GM23338 (cell line): ENCODE measurements at regions not wholly inside any gene's neighbourhood (a gene's known extent, or its start where the extent isn't known, plus 50 kb on each side); places are given as distances from the start of the nearest gene placed in this dataset.

Experiments
- ATAC-seq: fragments of 200-7000 bp; cut with Tn5 transposase; 3 replicates; pipeline ENCODE4 v1.9.1; 2020
- DNase-seq: peaks from one replicate; pipeline ENCODE4 v3.0.0-alpha.2; 2015; ENCODE audit warnings: low spot score
- H2AFZ ChIP-seq: fragments of 200-600 bp; sonication (generic); 2 replicates; pipeline ENCODE4 v1.8.0; 2016; ENCODE audit warnings: antibody characterized with exemption, mild to moderate bottlenecking, moderate library complexity
- H3F3A ChIP-seq: fragments of 200-600 bp; sonication (generic); replicated peaks from 2 replicates; pipeline ENCODE4 v1.8.0; 2017; ENCODE audit warnings: antibody characterized with exemption, mixed run types, low read depth
- H3K27ac ChIP-seq: fragments of 200-600 bp; sonication (generic); 2 replicates; pipeline ENCODE4 v1.6.1; 2016; ENCODE audit warnings: low read depth
- H3K27me3 ChIP-seq: fragments of 200-600 bp; sonication (generic); 2 replicates; pipeline ENCODE4 v1.8.0; 2016; ENCODE audit warnings: mild to moderate bottlenecking, mixed run types, moderate library complexity; ENCODE audit not compliant: insufficient read depth
- H3K36me3 ChIP-seq: fragments of 200-600 bp; sonication (generic); 2 replicates; pipeline ENCODE4 v1.8.0; 2016; ENCODE audit warnings: mild to moderate bottlenecking; ENCODE audit not compliant: insufficient read depth
- H3K4me1 ChIP-seq: fragments of 200-600 bp; sonication (generic); 2 replicates; pipeline ENCODE4 v1.8.0; 2016; ENCODE audit warnings: mild to moderate bottlenecking, moderate library complexity; ENCODE audit not compliant: insufficient read depth
- H3K4me2 ChIP-seq: fragments of 200-600 bp; sonication (generic); 2 replicates; pipeline ENCODE4 v1.7.1; 2017; ENCODE audit warnings: mixed run types
- H3K4me3 ChIP-seq: fragments of 200-600 bp; sonication (generic); 2 replicates; pipeline ENCODE4 v1.6.1; 2016; ENCODE audit warnings: mixed run types
- H3K79me2 ChIP-seq: fragments of 200-600 bp; sonication (generic); replicated peaks from 2 replicates; pipeline ENCODE4 v1.8.0; 2017; ENCODE audit warnings: mild to moderate bottlenecking; ENCODE audit not compliant: insufficient read depth
- H3K9me2 ChIP-seq: fragments of 200-600 bp; sonication (generic); 2 replicates; pipeline ENCODE4 v1.8.0; 2017; ENCODE audit not compliant: insufficient read depth
- H4K20me1 ChIP-seq: fragments of 200-600 bp; sonication (generic); replicated peaks from 2 replicates; pipeline ENCODE4 v1.8.0; 2017; ENCODE audit warnings: mild to moderate bottlenecking; ENCODE audit not compliant: insufficient read depth
- H3K27ac Mint-ChIP-seq: 2 replicates; pipeline ENCODE4 v1.8.0; 2020; ENCODE audit warnings: inconsistent platforms, mild to moderate bottlenecking, moderate library complexity, mixed read lengths
- H3K27me3 Mint-ChIP-seq: 3 replicates; pipeline ENCODE4 v1.8.0; 2022; ENCODE audit warnings: low read depth, mild to moderate bottlenecking, moderate library complexity, mixed read lengths, inconsistent platforms; ENCODE audit not compliant: insufficient read depth, poor library complexity
- H3K36me3 Mint-ChIP-seq: 3 replicates; pipeline ENCODE4 v1.8.0; 2021; ENCODE audit warnings: low read depth, mild to moderate bottlenecking, inconsistent platforms, moderate library complexity, mixed read lengths
- H3K4me1 Mint-ChIP-seq: 3 replicates; pipeline ENCODE4 v1.8.0; 2020; ENCODE audit warnings: mild to moderate bottlenecking, inconsistent platforms, mixed read lengths
- H3K4me3 Mint-ChIP-seq: 3 replicates; pipeline ENCODE4 v1.8.0; 2021; ENCODE audit warnings: moderate library complexity, mild to moderate bottlenecking, inconsistent platforms, mixed read lengths
- H3K9me3 Mint-ChIP-seq: 3 replicates; pipeline ENCODE4 v1.8.0; 2020; ENCODE audit warnings: moderate library complexity, mild to moderate bottlenecking, inconsistent platforms, mixed read lengths
- CREB1 ChIP-seq: fragments of 250-450 bp; sonication (Bioruptor Pico); IDR thresholded peaks from 2 replicates; pipeline ENCODE4 v1.5.0; 2020; ENCODE audit warnings: low read depth, mild to moderate bottlenecking, moderate library complexity
- EZH2 ChIP-seq: fragments of 200-600 bp; sonication (generic); IDR thresholded peaks from one replicate; pipeline ENCODE4 v1.8.0; 2017; ENCODE audit warnings: antibody characterized with exemption, mild to moderate bottlenecking, low read depth; ENCODE audit not compliant: unreplicated experiment
- EZH2phosphoT487 ChIP-seq: fragments of 200-600 bp; sonication (generic); IDR thresholded peaks from one replicate; pipeline ENCODE4 v1.8.1; 2018; ENCODE audit warnings: antibody characterized with exemption; ENCODE audit not compliant: unreplicated experiment
- JUNB ChIP-seq: IDR thresholded peaks from one replicate; pipeline ENCODE4 v1.6.1; 2016; ENCODE audit warnings: antibody characterized with exemption; ENCODE audit not compliant: unreplicated experiment
- NANOG ChIP-seq: IDR thresholded peaks from 2 replicates; pipeline ENCODE4 v1.6.1; 2016; ENCODE audit warnings: antibody characterized with exemption, borderline replicate concordance
- POLR2AphosphoS5 ChIP-seq: IDR thresholded peaks from 2 replicates; pipeline ENCODE4 v1.6.1; 2016; ENCODE audit warnings: antibody characterized with exemption, low read depth
- STAT1 ChIP-seq: IDR thresholded peaks from one replicate; pipeline ENCODE4 v1.6.1; 2016; ENCODE audit warnings: antibody characterized with exemption; ENCODE audit not compliant: unreplicated experiment
- ZNF114 ChIP-seq: fragments of 250-450 bp; sonication (Bioruptor Pico); IDR thresholded peaks from 2 replicates; pipeline ENCODE4 v1.5.0; 2020; ENCODE audit warnings: mild to moderate bottlenecking, moderate library complexity
- ZNF331 ChIP-seq: fragments of 250-450 bp; sonication (Bioruptor Pico); IDR thresholded peaks from 2 replicates; pipeline ENCODE4 v1.5.0; 2020; ENCODE audit warnings: low read depth, mild to moderate bottlenecking, moderate library complexity
- TF ChIP-seq, protein P1 (sequence below): IDR thresholded peaks from one replicate; pipeline ENCODE4 v1.6.1; 2018; ENCODE audit warnings: antibody characterized with exemption; ENCODE audit not compliant: unreplicated experiment
- TF ChIP-seq, protein P2 (sequence below): IDR thresholded peaks from 2 replicates; pipeline ENCODE4 v1.6.1; 2016; ENCODE audit warnings: antibody characterized with exemption
- TF ChIP-seq, protein P3 (sequence below), 2 experiments: fragments of 200-600 bp in 1 of 2; sonication (generic) in 1 of 2; conservative IDR thresholded peaks; 2 replicates each; pipeline versions ENCODE4 v1.5.1 to v1.6.1; 2016 to 2017; ENCODE audit warnings: antibody characterized with exemption in 2 of 2, low read depth in 2 of 2, mild to moderate bottlenecking in 2 of 2, moderate library complexity in 1 of 2
- TF ChIP-seq, protein P4 (sequence below): fragments of 250-450 bp; sonication (Bioruptor Pico); IDR thresholded peaks from 2 replicates; pipeline ENCODE4 v1.5.0; 2020; ENCODE audit warnings: mild to moderate bottlenecking, moderate library complexity

DNA sequence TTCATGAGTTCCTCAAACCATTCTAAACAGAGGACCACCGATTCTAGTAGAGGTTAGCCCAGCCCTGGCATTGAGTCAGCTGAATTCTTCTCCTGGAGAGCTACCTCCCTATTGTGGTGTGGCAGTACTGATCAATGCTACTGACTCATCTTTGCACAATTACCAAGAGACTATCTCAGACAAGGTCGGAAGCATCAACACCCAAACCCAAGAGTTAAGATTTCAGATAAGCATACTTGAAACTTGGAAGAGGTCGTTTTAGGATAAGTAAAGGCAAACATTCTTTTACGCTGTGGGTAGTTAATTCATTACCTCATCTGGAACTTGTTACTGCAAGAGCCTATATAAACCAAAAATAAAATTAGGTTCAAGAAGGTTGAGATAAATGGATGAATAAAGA is 154.6 kb upstream of the NRBF2 start:
- H3K9me3 Mint-ChIP-seq = peaks cover 30% of the 10 kb centered on the region
- no peaks in the 10 kb centered on the region for H3F3A ChIP-seq
- H3K36me3 Mint-ChIP-seq = peaks cover 10% of the 10 kb centered on the region; the same call in 2 of the 3 replicates
- H3K79me2 ChIP-seq = no peaks in the 10 kb centered on the region
- DNase-seq (no peak), ATAC-seq (no peak)
- no peaks in the 10 kb centered on the region for H3K27me3 ChIP-seq
- TF ChIP-seq JUNB (no peak), ZNF114 (CRISPR knock-in tag) (no peak), CREB1 (CRISPR knock-in tag) (no peak), NANOG (no peak), EZH2 (no peak), POLR2AphosphoS5 (no peak), STAT1 (no peak), ZNF331 (CRISPR knock-in tag) (no peak), EZH2phosphoT487 (no peak)
- TF ChIP-seq, protein P1, sequence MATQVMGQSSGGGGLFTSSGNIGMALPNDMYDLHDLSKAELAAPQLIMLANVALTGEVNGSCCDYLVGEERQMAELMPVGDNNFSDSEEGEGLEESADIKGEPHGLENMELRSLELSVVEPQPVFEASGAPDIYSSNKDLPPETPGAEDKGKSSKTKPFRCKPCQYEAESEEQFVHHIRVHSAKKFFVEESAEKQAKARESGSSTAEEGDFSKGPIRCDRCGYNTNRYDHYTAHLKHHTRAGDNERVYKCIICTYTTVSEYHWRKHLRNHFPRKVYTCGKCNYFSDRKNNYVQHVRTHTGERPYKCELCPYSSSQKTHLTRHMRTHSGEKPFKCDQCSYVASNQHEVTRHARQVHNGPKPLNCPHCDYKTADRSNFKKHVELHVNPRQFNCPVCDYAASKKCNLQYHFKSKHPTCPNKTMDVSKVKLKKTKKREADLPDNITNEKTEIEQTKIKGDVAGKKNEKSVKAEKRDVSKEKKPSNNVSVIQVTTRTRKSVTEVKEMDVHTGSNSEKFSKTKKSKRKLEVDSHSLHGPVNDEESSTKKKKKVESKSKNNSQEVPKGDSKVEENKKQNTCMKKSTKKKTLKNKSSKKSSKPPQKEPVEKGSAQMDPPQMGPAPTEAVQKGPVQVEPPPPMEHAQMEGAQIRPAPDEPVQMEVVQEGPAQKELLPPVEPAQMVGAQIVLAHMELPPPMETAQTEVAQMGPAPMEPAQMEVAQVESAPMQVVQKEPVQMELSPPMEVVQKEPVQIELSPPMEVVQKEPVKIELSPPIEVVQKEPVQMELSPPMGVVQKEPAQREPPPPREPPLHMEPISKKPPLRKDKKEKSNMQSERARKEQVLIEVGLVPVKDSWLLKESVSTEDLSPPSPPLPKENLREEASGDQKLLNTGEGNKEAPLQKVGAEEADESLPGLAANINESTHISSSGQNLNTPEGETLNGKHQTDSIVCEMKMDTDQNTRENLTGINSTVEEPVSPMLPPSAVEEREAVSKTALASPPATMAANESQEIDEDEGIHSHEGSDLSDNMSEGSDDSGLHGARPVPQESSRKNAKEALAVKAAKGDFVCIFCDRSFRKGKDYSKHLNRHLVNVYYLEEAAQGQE = no peak
- TF ChIP-seq, protein P2, sequence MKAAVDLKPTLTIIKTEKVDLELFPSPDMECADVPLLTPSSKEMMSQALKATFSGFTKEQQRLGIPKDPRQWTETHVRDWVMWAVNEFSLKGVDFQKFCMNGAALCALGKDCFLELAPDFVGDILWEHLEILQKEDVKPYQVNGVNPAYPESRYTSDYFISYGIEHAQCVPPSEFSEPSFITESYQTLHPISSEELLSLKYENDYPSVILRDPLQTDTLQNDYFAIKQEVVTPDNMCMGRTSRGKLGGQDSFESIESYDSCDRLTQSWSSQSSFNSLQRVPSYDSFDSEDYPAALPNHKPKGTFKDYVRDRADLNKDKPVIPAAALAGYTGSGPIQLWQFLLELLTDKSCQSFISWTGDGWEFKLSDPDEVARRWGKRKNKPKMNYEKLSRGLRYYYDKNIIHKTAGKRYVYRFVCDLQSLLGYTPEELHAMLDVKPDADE = no peak
- TF ChIP-seq, protein P3, sequence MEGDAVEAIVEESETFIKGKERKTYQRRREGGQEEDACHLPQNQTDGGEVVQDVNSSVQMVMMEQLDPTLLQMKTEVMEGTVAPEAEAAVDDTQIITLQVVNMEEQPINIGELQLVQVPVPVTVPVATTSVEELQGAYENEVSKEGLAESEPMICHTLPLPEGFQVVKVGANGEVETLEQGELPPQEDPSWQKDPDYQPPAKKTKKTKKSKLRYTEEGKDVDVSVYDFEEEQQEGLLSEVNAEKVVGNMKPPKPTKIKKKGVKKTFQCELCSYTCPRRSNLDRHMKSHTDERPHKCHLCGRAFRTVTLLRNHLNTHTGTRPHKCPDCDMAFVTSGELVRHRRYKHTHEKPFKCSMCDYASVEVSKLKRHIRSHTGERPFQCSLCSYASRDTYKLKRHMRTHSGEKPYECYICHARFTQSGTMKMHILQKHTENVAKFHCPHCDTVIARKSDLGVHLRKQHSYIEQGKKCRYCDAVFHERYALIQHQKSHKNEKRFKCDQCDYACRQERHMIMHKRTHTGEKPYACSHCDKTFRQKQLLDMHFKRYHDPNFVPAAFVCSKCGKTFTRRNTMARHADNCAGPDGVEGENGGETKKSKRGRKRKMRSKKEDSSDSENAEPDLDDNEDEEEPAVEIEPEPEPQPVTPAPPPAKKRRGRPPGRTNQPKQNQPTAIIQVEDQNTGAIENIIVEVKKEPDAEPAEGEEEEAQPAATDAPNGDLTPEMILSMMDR (conservative IDR thresholded peaks at IDR 0.05; ENCODE audit: low read depth in 2 of 2) = no peak
- TF ChIP-seq, protein P4, sequence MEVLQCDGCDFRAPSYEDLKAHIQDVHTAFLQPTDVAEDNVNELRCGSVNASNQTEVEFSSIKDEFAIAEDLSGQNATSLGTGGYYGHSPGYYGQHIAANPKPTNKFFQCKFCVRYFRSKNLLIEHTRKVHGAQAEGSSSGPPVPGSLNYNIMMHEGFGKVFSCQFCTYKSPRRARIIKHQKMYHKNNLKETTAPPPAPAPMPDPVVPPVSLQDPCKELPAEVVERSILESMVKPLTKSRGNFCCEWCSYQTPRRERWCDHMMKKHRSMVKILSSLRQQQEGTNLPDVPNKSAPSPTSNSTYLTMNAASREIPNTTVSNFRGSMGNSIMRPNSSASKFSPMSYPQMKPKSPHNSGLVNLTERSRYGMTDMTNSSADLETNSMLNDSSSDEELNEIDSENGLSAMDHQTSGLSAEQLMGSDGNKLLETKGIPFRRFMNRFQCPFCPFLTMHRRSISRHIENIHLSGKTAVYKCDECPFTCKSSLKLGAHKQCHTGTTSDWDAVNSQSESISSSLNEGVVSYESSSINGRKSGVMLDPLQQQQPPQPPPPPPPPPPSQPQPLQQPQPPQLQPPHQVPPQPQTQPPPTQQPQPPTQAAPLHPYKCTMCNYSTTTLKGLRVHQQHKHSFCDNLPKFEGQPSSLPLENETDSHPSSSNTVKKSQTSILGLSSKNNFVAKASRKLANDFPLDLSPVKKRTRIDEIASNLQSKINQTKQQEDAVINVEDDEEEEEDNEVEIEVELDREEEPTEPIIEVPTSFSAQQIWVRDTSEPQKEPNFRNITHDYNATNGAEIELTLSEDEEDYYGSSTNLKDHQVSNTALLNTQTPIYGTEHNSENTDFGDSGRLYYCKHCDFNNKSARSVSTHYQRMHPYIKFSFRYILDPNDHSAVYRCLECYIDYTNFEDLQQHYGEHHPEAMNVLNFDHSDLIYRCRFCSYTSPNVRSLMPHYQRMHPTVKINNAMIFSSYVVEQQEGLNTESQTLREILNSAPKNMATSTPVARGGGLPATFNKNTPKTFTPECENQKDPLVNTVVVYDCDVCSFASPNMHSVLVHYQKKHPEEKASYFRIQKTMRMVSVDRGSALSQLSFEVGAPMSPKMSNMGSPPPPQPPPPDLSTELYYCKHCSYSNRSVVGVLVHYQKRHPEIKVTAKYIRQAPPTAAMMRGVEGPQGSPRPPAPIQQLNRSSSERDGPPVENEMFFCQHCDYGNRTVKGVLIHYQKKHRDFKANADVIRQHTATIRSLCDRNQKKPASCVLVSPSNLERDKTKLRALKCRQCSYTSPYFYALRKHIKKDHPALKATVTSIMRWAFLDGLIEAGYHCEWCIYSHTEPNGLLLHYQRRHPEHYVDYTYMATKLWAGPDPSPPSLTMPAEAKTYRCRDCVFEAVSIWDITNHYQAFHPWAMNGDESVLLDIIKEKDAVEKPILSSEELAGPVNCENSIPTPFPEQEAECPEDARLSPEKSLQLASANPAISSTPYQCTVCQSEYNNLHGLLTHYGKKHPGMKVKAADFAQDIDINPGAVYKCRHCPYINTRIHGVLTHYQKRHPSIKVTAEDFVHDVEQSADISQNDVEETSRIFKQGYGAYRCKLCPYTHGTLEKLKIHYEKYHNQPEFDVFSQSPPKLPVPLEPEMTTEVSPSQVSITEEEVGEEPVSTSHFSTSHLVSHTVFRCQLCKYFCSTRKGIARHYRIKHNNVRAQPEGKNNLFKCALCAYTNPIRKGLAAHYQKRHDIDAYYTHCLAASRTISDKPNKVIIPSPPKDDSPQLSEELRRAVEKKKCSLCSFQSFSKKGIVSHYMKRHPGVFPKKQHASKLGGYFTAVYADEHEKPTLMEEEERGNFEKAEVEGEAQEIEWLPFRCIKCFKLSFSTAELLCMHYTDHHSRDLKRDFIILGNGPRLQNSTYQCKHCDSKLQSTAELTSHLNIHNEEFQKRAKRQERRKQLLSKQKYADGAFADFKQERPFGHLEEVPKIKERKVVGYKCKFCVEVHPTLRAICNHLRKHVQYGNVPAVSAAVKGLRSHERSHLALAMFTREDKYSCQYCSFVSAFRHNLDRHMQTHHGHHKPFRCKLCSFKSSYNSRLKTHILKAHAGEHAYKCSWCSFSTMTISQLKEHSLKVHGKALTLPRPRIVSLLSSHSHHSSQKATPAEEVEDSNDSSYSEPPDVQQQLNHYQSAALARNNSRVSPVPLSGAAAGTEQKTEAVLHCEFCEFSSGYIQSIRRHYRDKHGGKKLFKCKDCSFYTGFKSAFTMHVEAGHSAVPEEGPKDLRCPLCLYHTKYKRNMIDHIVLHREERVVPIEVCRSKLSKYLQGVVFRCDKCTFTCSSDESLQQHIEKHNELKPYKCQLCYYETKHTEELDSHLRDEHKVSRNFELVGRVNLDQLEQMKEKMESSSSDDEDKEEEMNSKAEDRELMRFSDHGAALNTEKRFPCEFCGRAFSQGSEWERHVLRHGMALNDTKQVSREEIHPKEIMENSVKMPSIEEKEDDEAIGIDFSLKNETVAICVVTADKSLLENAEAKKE (CRISPR knock-in tag) = no peak
- peaks cover 3% of the 10 kb centered on the region for H3K27me3 Mint-ChIP-seq
- no peak overlapping the region for H2AFZ ChIP-seq
- H3K4me1 Mint-ChIP-seq = peaks cover 16% of the 10 kb centered on the region
- H3K27ac ChIP-seq = no peak overlapping the region
- no peak overlapping the region for H3K27ac Mint-ChIP-seq
- no peak overlapping the region for H3K4me3 Mint-ChIP-seq
- H3K9me2 ChIP-seq = peaks cover 25% of the 10 kb centered on the region
- H3K4me1 ChIP-seq = no peaks in the 10 kb centered on the region; the same call in 1 of the 2 replicates
- H3K4me3 ChIP-seq = no peak overlapping the region
- H4K20me1 ChIP-seq = no peaks in the 10 kb centered on the region
- no peak overlapping the region for H3K4me2 ChIP-seq
- H3K36me3 ChIP-seq = no peaks in the 10 kb centered on the region
